ENCODE measurements at regions not wholly inside any gene's neighbourhood (a gene's known extent, or its start where the extent isn't known, plus 50 kb on each side); places are given as distances from the start of the nearest gene placed in this dataset.
A peak's percentile ranks its signal among the peaks of the same experiment; 100 is the strongest.

DNA sequence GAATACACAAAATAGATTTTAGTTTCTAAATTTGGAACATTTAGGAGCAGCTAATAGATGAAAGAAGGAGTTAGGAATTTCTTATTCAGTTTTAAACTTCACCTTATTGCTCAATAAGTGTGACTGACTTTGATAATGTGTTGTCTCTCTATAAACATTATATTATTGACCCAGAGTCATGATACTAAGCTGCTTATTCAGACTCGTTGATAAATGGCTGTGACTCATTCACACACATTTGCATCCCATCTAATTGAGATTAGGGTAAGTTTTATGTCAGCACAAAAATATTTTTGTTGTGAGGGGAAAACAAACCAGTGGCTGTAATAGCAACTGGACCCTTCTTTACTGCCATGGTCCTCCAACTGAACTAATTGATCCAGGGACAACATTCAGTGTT lies 137.6 kb downstream of the GOLIM4 start:
- Histone ChIP-seq H3K27me3 (ENCODE audit: control insufficient read depth, insufficient read depth, low read length) (no peaks in the 10 kb centered on the region), H3K27ac (ENCODE audit: low read depth, low read length) (no peak overlapping the region), H3K36me3 (ENCODE audit: control insufficient read depth, insufficient read depth, low read length) (no peaks in the 10 kb centered on the region), H3K9me3 (ENCODE audit: control insufficient read depth, insufficient read depth, low read length) (no peaks in the 10 kb centered on the region), H3K4me1 (ENCODE audit: control insufficient read depth, insufficient read depth, low read length) (no peaks in the 10 kb centered on the region), H3K4me3 (ENCODE audit: low read depth, low read length) (no peak overlapping the region)
- no peak for DNase-seq (ENCODE audit: low read depth in 4 of 6, low spot score in 6 of 6)
- WGBS (ENCODE audit: insufficient coverage), result no CpG with 5 or more reads among the region's 1 CpG

DNA sequence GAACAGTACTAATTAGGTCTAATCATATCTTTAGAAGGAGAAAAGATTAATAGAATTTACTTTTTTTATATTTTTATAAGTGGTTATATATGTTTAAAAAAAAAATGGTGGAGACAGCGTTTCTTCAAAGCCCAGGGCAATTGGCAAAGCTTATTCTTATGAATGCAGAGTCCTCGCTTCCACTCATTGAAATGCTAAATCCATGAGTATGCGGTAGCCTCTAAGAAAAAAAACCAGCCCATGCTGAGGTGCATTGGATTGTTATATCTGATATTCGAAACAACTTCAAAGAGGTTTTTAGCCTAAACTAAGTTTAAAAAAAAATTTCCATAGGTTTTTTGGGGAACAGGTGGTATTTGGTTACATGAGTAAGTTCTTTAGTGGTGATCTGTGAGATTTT lies 142.8 kb downstream of the GOLIM4 start:
- no peak for DNase-seq (ENCODE audit: low read depth in 4 of 6, low spot score in 6 of 6)
- WGBS (ENCODE audit: insufficient coverage), result no CpG with 5 or more reads among the region's 4 CpGs
- Histone ChIP-seq H3K9me3 (ENCODE audit: control insufficient read depth, insufficient read depth, low read length) (no peaks in the 10 kb centered on the region), H3K4me3 (ENCODE audit: low read depth, low read length) (no peak overlapping the region), H3K27me3 (ENCODE audit: control insufficient read depth, insufficient read depth, low read length) (no peaks in the 10 kb centered on the region), H3K4me1 (ENCODE audit: control insufficient read depth, insufficient read depth, low read length) (no peaks in the 10 kb centered on the region), H3K36me3 (ENCODE audit: control insufficient read depth, insufficient read depth, low read length) (no peaks in the 10 kb centered on the region), H3K27ac (ENCODE audit: low read depth, low read length) (no peak overlapping the region)

DNA sequence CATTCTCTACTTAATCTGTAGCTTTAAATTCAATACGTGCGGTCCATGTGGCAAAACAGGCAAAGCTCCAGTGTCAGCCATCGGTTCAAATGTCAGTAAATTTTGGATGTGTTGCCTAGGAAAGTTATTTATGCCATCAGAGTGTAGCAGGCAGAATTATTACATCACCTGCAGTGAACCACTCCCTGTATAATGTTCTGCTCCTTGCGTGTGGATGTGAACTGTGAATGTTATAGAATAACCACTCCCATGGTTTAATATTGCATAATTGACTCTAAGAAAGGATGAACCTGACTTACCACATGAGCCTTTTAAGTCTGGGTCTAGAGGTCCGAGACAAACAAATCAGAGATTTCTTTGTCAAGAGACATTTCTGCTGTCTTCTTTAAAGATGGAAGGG lies 145.5 kb downstream of the GOLIM4 start:
- DNase-seq (ENCODE audit: low read depth in 4 of 6, low spot score in 6 of 6), result no peak
- no peak overlapping the region for H3K27ac ChIP-seq (ENCODE audit: low read depth, low read length)
- no peak overlapping the region for H3K4me3 ChIP-seq (ENCODE audit: low read depth, low read length)
- no peaks in the 10 kb centered on the region for H3K27me3 ChIP-seq (ENCODE audit: control insufficient read depth, insufficient read depth, low read length)
- 90% methylated on average over 1 of the region's 5 CpGs for WGBS (ENCODE audit: insufficient coverage)
- no peaks in the 10 kb centered on the region for H3K4me1 ChIP-seq (ENCODE audit: control insufficient read depth, insufficient read depth, low read length)
- no peaks in the 10 kb centered on the region for H3K36me3 ChIP-seq (ENCODE audit: control insufficient read depth, insufficient read depth, low read length)
- no peaks in the 10 kb centered on the region for H3K9me3 ChIP-seq (ENCODE audit: control insufficient read depth, insufficient read depth, low read length)

DNA sequence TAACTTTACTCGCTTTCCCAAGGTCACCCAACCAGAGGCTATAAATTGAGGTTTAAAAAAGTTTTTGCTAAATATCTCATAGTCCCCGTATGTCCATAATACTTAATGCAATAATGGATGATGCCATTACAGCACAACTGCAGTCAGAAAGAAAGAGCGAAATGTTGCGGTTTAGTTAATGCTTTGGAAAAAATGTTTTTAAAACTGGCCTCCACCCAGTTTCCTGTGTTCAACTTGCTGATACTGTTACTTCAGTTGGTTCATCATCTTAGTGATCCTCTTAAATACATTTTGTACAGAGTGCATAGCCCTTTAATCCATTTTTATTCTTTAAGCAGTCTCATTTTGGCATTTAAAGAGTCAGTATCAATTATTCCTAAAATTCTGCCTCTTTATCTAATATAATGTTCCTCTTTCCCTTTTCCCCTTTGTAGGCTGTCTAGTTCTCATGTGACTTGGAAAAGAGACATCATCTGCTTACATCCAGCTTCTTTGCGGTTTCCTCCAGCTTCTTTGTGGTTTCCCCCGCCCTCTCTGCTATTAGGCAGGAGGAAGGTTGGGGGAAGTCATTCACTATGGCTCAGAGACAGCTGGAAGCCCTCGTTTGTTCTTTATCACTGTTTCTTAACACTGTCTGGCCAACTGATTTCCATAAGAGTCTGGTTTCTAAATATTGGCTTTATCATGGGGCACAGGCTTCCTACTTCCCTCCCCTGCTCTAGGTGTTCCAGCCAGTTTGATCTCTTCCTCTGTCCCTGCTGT lies 154.3 kb downstream of the GOLIM4 start:
- Histone ChIP-seq H3K9me3 (ENCODE audit: control insufficient read depth, insufficient read depth, low read length) (no peaks in the 10 kb centered on the region), H3K4me3 (ENCODE audit: low read depth, low read length) (no peak overlapping the region), H3K27ac (ENCODE audit: low read depth, low read length) (no peak overlapping the region), H3K36me3 (ENCODE audit: control insufficient read depth, insufficient read depth, low read length) (no peaks in the 10 kb centered on the region), H3K4me1 (ENCODE audit: control insufficient read depth, insufficient read depth, low read length) (no peaks in the 10 kb centered on the region), H3K27me3 (ENCODE audit: control insufficient read depth, insufficient read depth, low read length) (no peaks in the 10 kb centered on the region)
- WGBS (ENCODE audit: insufficient coverage), result no CpG with 5 or more reads among the region's 7 CpGs
- peak in 1 of 6 donors; percentile 24 for DNase-seq (ENCODE audit: low read depth in 4 of 6, low spot score in 6 of 6)

DNA sequence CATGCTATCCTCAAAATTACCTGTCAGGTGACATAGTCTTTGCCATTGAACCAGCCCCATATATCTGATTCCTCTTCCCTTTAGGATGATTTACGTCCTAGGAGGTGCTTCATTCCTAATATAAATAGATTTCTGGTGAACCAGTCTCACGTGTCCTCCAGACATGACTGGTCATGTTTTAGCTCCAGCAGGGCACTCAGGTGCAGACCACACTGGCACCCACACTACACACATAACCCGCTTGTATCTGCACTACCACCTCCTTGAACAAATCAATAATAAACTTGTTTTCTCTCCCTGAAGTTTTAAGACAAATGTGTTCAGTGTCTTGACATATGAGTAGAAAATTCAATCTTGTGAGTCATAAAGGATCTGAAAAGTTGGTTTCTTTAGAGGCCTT lies 155.5 kb downstream of the GOLIM4 start:
- Histone ChIP-seq H3K4me1 (ENCODE audit: control insufficient read depth, insufficient read depth, low read length) (no peaks in the 10 kb centered on the region), H3K27me3 (ENCODE audit: control insufficient read depth, insufficient read depth, low read length) (no peaks in the 10 kb centered on the region), H3K4me3 (ENCODE audit: low read depth, low read length) (no peak overlapping the region), H3K36me3 (ENCODE audit: control insufficient read depth, insufficient read depth, low read length) (no peaks in the 10 kb centered on the region), H3K9me3 (ENCODE audit: control insufficient read depth, insufficient read depth, low read length) (no peaks in the 10 kb centered on the region), H3K27ac (ENCODE audit: low read depth, low read length) (no peak overlapping the region)
- WGBS (ENCODE audit: insufficient coverage), result 94% methylated on average over 2 of the region's 3 CpGs
- no peak for DNase-seq (ENCODE audit: low read depth in 4 of 6, low spot score in 6 of 6)

DNA sequence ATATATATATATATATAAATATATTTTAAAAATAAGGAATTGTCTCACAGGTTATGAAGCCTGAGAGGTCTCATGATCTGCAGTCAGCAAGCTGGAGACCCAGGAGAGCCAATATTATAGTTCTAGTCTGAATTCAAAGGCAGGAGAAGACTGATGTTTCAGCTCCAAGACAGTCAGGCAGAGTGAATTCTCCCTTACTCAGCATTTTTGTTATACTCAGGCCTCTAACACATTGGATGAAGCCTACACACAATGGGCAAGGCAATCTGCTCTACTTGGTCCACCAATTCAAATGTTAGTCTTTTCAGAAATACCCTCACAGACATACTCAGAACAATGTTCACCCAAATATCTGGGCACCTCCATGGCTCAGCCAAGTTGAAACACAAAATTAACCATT lies 157.2 kb downstream of the GOLIM4 start:
- Histone ChIP-seq H3K27me3 (ENCODE audit: control insufficient read depth, insufficient read depth, low read length) (no peaks in the 10 kb centered on the region), H3K4me1 (ENCODE audit: control insufficient read depth, insufficient read depth, low read length) (no peaks in the 10 kb centered on the region), H3K4me3 (ENCODE audit: low read depth, low read length) (no peak overlapping the region), H3K27ac (ENCODE audit: low read depth, low read length) (no peak overlapping the region), H3K36me3 (ENCODE audit: control insufficient read depth, insufficient read depth, low read length) (no peaks in the 10 kb centered on the region), H3K9me3 (ENCODE audit: control insufficient read depth, insufficient read depth, low read length) (no peaks in the 10 kb centered on the region)
- DNase-seq (ENCODE audit: low read depth in 4 of 6, low spot score in 6 of 6), result no peak

DNA sequence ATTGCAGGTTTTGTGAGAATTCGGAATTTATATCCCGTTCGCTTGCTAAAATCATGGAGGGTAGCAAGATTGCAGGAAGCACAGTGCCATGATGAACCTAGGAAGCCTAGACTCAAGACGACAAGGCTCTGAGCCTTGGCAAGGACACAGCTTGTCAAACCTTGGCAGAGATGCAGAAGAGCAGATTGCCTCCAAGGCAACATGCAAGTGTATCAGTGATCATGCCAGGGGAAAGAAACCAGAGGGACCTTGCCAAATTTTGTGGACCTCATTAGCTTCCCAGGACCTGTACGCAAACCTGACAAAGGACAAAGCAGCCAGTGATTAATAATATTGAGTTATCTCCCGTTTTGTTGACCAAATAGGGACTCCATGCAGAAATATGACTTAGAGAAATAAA lies 159.7 kb downstream of the GOLIM4 start:
- DNase-seq (ENCODE audit: low read depth in 4 of 6, low spot score in 6 of 6), result peak in 3 of 6 donors; percentile 33 to 95 (median 44)
- H3K27ac ChIP-seq (ENCODE audit: low read depth, low read length), result no peak overlapping the region
- no peaks in the 10 kb centered on the region for H3K27me3 ChIP-seq (ENCODE audit: control insufficient read depth, insufficient read depth, low read length)
- H3K4me3 ChIP-seq (ENCODE audit: low read depth, low read length), result no peak overlapping the region
- no peaks in the 10 kb centered on the region for H3K4me1 ChIP-seq (ENCODE audit: control insufficient read depth, insufficient read depth, low read length)
- no peaks in the 10 kb centered on the region for H3K9me3 ChIP-seq (ENCODE audit: control insufficient read depth, insufficient read depth, low read length)
- no peaks in the 10 kb centered on the region for H3K36me3 ChIP-seq (ENCODE audit: control insufficient read depth, insufficient read depth, low read length)
- 82% methylated on average over 5 of the region's 6 CpGs for WGBS (ENCODE audit: insufficient coverage)

DNA sequence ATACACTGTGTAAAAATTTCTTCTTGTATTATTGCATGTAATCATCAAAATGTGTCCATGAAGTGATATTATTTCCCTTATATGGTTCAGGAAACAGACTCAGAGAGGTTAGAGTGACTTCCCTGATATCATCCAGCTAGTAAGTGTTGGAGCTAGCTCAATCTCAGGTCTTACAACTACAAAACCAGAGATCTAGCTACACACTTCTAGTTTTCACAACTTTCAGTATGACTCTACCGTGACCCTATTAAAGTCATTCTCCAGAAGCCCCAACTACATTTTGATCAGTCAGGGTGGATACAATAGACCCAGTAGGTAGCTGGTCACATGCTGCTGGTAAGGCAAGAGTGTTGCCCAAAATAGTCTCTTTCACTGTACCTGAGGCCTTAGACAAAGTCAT lies 165.3 kb downstream of the GOLIM4 start:
- no peaks in the 10 kb centered on the region for H3K27me3 ChIP-seq (ENCODE audit: control insufficient read depth, insufficient read depth, low read length)
- H3K27ac ChIP-seq (ENCODE audit: low read depth, low read length), result no peak overlapping the region
- DNase-seq (ENCODE audit: low read depth in 4 of 6, low spot score in 6 of 6), result no peak
- H3K4me3 ChIP-seq (ENCODE audit: low read depth, low read length), result no peak overlapping the region
- H3K9me3 ChIP-seq (ENCODE audit: control insufficient read depth, insufficient read depth, low read length), result no peaks in the 10 kb centered on the region
- no CpG with 5 or more reads among the region's 1 CpG for WGBS (ENCODE audit: insufficient coverage)
- no peaks in the 10 kb centered on the region for H3K36me3 ChIP-seq (ENCODE audit: control insufficient read depth, insufficient read depth, low read length)
- no peaks in the 10 kb centered on the region for H3K4me1 ChIP-seq (ENCODE audit: control insufficient read depth, insufficient read depth, low read length)

DNA sequence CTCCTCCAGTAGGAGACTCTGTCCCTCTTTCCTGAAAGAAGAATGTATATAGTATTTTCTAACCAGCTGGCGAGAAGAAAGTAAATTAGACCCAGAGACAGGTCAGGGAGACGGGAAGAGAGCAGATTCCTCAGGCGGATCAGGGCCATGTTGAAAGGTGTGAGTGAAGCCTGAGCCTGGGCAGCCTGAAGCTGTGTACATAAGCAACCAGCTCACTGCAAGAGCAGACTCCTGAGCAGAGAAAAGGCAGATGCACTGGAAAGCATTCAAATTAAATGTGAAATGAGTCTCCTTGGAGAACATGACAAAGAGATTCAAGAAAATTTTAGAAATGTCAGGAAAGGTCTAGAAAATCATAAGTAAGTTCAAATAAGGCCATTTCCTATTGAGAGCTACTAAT lies 165.8 kb downstream of the GOLIM4 start:
- Histone ChIP-seq H3K27me3 (ENCODE audit: control insufficient read depth, insufficient read depth, low read length) (no peaks in the 10 kb centered on the region), H3K9me3 (ENCODE audit: control insufficient read depth, insufficient read depth, low read length) (no peaks in the 10 kb centered on the region), H3K27ac (ENCODE audit: low read depth, low read length) (no peak overlapping the region), H3K36me3 (ENCODE audit: control insufficient read depth, insufficient read depth, low read length) (no peaks in the 10 kb centered on the region), H3K4me1 (ENCODE audit: control insufficient read depth, insufficient read depth, low read length) (no peaks in the 10 kb centered on the region), H3K4me3 (ENCODE audit: low read depth, low read length) (no peak overlapping the region)
- 67% methylated on average over 3 of the region's 3 CpGs for WGBS (ENCODE audit: insufficient coverage)
- no peak for DNase-seq (ENCODE audit: low read depth in 4 of 6, low spot score in 6 of 6)

DNA sequence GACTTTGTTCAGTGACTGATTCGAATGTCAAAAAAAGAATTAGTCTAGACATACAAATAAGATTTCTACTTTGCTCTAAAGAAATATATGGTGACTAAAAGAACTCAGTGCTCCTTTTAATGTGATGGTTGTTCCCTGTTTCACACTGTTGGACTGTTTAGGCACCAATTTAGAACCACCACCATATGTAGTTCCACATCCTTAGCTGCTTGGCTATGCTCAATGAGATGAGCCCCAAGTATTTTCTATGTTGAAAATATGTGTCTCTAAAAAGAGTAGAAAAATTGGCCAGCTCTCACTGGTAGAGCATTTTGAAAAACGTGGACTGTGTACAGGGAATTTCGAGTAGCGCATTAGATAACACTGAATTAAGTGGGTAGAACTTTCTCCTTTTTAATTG lies 167.3 kb downstream of the GOLIM4 start:
- no peaks in the 10 kb centered on the region for H3K9me3 ChIP-seq (ENCODE audit: control insufficient read depth, insufficient read depth, low read length)
- H3K27me3 ChIP-seq (ENCODE audit: control insufficient read depth, insufficient read depth, low read length), result no peaks in the 10 kb centered on the region
- H3K27ac ChIP-seq (ENCODE audit: low read depth, low read length), result no peak overlapping the region
- no peaks in the 10 kb centered on the region for H3K4me1 ChIP-seq (ENCODE audit: control insufficient read depth, insufficient read depth, low read length)
- no peaks in the 10 kb centered on the region for H3K36me3 ChIP-seq (ENCODE audit: control insufficient read depth, insufficient read depth, low read length)
- peak in 1 of 6 donors; percentile 39 for DNase-seq (ENCODE audit: low read depth in 4 of 6, low spot score in 6 of 6)
- no peak overlapping the region for H3K4me3 ChIP-seq (ENCODE audit: low read depth, low read length)
- WGBS (ENCODE audit: insufficient coverage), result no CpG with 5 or more reads among the region's 4 CpGs

All from spinal cord (tissue), 9 donors.